ENCODE measurements at regions not wholly inside any gene's neighbourhood (a gene's known extent, or its start where the extent isn't known, plus 50 kb on each side); places are given as distances from the start of the nearest gene placed in this dataset.

DNA sequence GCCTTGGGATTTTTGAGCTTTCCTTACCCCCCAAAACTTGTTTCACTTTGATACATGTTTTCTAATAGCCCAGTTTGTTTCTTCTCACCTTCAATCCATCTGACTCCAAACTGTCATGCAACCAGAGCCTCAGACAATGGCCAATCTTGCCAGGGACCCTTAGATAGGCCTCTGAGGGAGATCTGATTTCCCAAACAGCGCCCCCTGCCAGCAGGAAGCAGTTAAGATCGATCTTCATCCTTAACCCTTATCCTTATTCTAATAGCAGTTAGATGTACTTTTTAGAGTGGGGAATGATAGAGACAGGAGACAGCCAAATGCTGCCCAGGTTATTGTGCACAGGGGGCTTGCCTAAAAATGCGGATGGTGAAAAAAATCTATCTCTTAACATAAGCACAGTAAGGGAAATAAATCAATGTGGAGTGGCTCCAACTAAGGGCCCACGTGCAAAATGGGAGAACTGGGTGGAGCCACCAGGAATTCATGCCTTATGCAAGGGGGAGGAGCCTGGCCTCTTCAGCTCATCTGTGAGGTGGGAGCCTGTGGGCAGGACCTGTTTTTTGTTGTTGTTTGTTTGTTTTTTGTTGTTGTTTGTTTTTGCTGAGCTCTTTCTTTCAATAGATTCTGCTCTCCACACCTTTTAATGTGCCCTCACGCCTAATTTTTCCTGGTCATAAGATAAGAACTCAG is 833.6 kb upstream of the AGA start:
- TF ChIP-seq, protein P1, sequence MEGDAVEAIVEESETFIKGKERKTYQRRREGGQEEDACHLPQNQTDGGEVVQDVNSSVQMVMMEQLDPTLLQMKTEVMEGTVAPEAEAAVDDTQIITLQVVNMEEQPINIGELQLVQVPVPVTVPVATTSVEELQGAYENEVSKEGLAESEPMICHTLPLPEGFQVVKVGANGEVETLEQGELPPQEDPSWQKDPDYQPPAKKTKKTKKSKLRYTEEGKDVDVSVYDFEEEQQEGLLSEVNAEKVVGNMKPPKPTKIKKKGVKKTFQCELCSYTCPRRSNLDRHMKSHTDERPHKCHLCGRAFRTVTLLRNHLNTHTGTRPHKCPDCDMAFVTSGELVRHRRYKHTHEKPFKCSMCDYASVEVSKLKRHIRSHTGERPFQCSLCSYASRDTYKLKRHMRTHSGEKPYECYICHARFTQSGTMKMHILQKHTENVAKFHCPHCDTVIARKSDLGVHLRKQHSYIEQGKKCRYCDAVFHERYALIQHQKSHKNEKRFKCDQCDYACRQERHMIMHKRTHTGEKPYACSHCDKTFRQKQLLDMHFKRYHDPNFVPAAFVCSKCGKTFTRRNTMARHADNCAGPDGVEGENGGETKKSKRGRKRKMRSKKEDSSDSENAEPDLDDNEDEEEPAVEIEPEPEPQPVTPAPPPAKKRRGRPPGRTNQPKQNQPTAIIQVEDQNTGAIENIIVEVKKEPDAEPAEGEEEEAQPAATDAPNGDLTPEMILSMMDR (IDR thresholded peaks at IDR 0.05), result no peak
- TF ChIP-seq POLR2AphosphoS5 (IDR thresholded peaks at IDR 0.05; ENCODE audit: insufficient read depth in 1 of 2, low read depth in 1 of 2) (no peak), POLR2A (IDR thresholded peaks at IDR 0.05) (no peak)

Measured in vagina (tissue), 2 donors.